Suprapubic skin (tissue), 4 donors: ENCODE measurements at regions not wholly inside any gene's neighbourhood (a gene's known extent, or its start where the extent isn't known, plus 50 kb on each side); places are given as distances from the start of the nearest gene placed in this dataset.

Experiments used
- EP300 ChIP-seq: sonication (generic); formaldehyde crosslinking; IDR thresholded peaks from one replicate; pipeline ENCODE4 v1.6.1; 2017; ENCODE audit warnings: antibody characterized with exemption
- POLR2A ChIP-seq, 2 donors: fragments of 450-650 bp; IDR thresholded peaks; one replicate each; pipeline ENCODE4 v1.6.1; 2017; ENCODE audit warnings: antibody characterized with exemption in 2 of 2, mild to moderate bottlenecking in 2 of 2, moderate library complexity in 2 of 2
- POLR2AphosphoS5 ChIP-seq, 3 donors: sonication (generic); formaldehyde crosslinking; IDR thresholded peaks; one replicate each; pipeline ENCODE4 v1.6.1; 2017; ENCODE audit warnings: antibody characterized with exemption in 3 of 3
- TF ChIP-seq, protein P1 (sequence below), 2 donors: fragments of 200-600 bp in 1 of 2; fragments of 450-650 bp in 1 of 2; sonication (generic) in 1 of 2; IDR thresholded peaks; one replicate each; pipeline ENCODE4 v1.5.1; 2016 to 2019; ENCODE audit warnings: antibody characterized with exemption in 2 of 2, mild to moderate bottlenecking in 1 of 2, moderate library complexity in 1 of 2

- no peak for TF ChIP-seq EP300
- TF ChIP-seq POLR2A (IDR thresholded peaks at IDR 0.05): no peak
- TF ChIP-seq, protein P1, sequence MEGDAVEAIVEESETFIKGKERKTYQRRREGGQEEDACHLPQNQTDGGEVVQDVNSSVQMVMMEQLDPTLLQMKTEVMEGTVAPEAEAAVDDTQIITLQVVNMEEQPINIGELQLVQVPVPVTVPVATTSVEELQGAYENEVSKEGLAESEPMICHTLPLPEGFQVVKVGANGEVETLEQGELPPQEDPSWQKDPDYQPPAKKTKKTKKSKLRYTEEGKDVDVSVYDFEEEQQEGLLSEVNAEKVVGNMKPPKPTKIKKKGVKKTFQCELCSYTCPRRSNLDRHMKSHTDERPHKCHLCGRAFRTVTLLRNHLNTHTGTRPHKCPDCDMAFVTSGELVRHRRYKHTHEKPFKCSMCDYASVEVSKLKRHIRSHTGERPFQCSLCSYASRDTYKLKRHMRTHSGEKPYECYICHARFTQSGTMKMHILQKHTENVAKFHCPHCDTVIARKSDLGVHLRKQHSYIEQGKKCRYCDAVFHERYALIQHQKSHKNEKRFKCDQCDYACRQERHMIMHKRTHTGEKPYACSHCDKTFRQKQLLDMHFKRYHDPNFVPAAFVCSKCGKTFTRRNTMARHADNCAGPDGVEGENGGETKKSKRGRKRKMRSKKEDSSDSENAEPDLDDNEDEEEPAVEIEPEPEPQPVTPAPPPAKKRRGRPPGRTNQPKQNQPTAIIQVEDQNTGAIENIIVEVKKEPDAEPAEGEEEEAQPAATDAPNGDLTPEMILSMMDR (IDR thresholded peaks at IDR 0.05): no peak
- TF ChIP-seq POLR2AphosphoS5 (IDR thresholded peaks at IDR 0.05): no peak
Observed at GRCh38 chr4:35124106-35124505, 1120.2 kb downstream of the ARAP2 start.
